Epithelial cell of esophagus (primary cell): ENCODE measurements at regions not wholly inside any gene's neighbourhood (a gene's known extent, or its start where the extent isn't known, plus 50 kb on each side); places are given as distances from the start of the nearest gene placed in this dataset.
"Not testable (repeated sequence)": the region's sequence is repeated elsewhere in the genome, so short reads cannot be mapped to it uniquely, and the experiment has no call there.

ENCODE experiments used
- DNase-seq: peaks from one replicate; pipeline ENCODE4 v3.0.0; 2010; ENCODE audit warnings: low read depth
- H3K4me3 ChIP-seq: 2 replicates; pipeline ENCODE4 v1.5.1; 2011; ENCODE audit warnings: mild to moderate bottlenecking, low read length, control low read depth
- CTCF ChIP-seq: IDR thresholded peaks from 2 replicates; pipeline ENCODE4 v1.5.1; 2011; ENCODE audit warnings: low read depth, mild to moderate bottlenecking, low read length, control low read depth, inconsistent platforms; ENCODE audit not compliant: insufficient read depth; ENCODE audit errors: missing control alignments

- no peak for DNase-seq
- TF ChIP-seq CTCF, result no peak
- H3K4me3 ChIP-seq, result no peak overlapping the region
Observed at GRCh38 chr13:81184556-81185265, 843.8 kb upstream of the SPRY2 start.

- DNase-seq, result no peak
- H3K4me3 ChIP-seq, result no peak overlapping the region
- no peak for TF ChIP-seq CTCF
Observed at GRCh38 chr13:81172603-81173002, 831.7 kb upstream of the SPRY2 start.

- TF ChIP-seq CTCF, result peak; percentile 47
Observed at GRCh38 chr13:81171065-81171647, 830.2 kb upstream of the SPRY2 start.

GRCh38 chr13:81163823-81164222, 822.9 kb upstream of the SPRY2 start:
- not testable (repeated sequence) for DNase-seq, H3K4me3 ChIP-seq

More at GRCh38 chr13:81171065-81171647, 830.2 kb upstream of the SPRY2 start:
- H3K4me3 ChIP-seq, result no peak overlapping the region
- peak; percentile 28 for DNase-seq

GRCh38 chr13:81153478-81153877, 812.6 kb upstream of the SPRY2 start:
- no peak overlapping the region for H3K4me3 ChIP-seq
- TF ChIP-seq CTCF, result no peak
- no peak for DNase-seq

GRCh38 chr13:81148822-81149221, 807.9 kb upstream of the SPRY2 start:
- no peak for DNase-seq
- H3K4me3 ChIP-seq, result no peak overlapping the region
- TF ChIP-seq CTCF, result no peak

GRCh38 chr13:81146576-81146975, 805.6 kb upstream of the SPRY2 start:
- H3K4me3 ChIP-seq, result not testable (repeated sequence)

GRCh38 chr13:81142306-81142999, 801.5 kb upstream of the SPRY2 start:
- no peak overlapping the region for H3K4me3 ChIP-seq
- peak; percentile 8 for DNase-seq
- no peak for TF ChIP-seq CTCF

More at GRCh38 chr13:81146576-81146975, 805.6 kb upstream of the SPRY2 start:
- not testable (repeated sequence) for DNase-seq
